ENCODE measurements at regions not wholly inside any gene's neighbourhood (a gene's known extent, or its start where the extent isn't known, plus 50 kb on each side); places are given as distances from the start of the nearest gene placed in this dataset.

DNA sequence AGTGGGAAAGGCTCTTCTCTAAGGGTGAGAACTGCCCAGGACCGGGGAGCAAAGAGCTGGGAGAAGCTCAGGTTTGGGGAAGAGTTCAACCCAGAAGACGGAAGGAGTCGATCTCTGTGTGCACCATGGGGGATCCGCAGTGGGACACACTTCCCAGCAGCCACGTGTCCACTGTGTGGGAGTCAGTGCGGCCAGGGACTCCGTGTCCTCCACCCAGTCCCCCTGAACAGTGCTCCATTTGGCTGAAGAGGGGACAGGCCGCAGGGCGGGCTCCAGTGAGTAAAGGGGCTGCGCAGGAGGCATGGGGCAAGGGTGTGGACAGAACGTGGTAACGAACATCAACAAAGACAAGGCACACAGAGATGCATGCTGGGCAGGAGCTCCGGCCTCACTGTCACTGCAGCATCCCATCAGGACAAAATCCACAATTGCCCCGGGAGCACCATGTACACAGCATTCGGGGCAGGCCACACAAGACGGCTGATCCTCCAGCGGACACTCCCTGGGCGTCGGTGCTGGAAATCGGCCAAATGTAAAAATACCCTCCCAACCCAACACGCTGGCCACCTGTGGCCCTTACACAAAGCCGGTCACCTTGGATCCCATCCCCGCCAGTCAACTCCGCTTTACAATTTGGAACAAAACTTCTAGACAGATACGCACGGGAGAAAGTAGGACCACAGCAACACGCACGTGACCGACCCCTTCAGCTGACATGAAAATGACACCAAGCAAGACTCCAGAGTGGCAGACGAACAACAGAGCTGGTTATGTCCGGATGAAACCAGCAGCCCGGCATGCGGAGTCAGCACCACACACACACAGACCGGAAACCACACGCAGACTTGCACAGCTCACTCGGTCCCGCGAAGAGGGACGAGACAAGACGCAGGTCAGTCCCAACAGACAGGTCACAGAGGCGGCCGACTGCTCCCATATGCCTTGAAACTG, 366.8 kb downstream of the SHANK2 start:
- Mint-ChIP-seq H3K4me1 (peaks cover 32% of the 10 kb centered on the region), H3K4me3 (no peak overlapping the region), H3K27ac (peak overlapping the region; percentile 82), H3K27me3 (ENCODE audit: insufficient read depth, low read depth) (peaks cover 5% of the 10 kb centered on the region), H3K9me3 (peaks cover 14% of the 10 kb centered on the region), H3K36me3 (no peaks in the 10 kb centered on the region)
- no peaks in the 10 kb centered on the region for H3K79me2 ChIP-seq (ENCODE audit: low read depth)
- peaks cover 29% of the 10 kb centered on the region for H3K4me1 ChIP-seq
- no peaks in the 10 kb centered on the region for H3K36me3 ChIP-seq
- DNase-seq (ENCODE audit: low spot score): no peak
- H3K9ac ChIP-seq: no peak overlapping the region
- peaks cover 26% of the 10 kb centered on the region for H3F3A ChIP-seq (ENCODE audit: low read depth)
- no peaks in the 10 kb centered on the region for H3K27me3 ChIP-seq
- no peaks in the 10 kb centered on the region for H4K20me1 ChIP-seq (ENCODE audit: low read depth)
- no peaks in the 10 kb centered on the region for H3K9me3 ChIP-seq (ENCODE audit: low read depth)
- H3K4me2 ChIP-seq: peak overlapping the region; percentile 70
- peak overlapping the region; percentile 91 for H3K27ac ChIP-seq
- H2AFZ ChIP-seq (replicated peaks): peak overlapping the region; percentile 42
- no peak for TF ChIP-seq EZH2phosphoT487 (IDR thresholded peaks at IDR 0.05)
- TF ChIP-seq, protein P1, sequence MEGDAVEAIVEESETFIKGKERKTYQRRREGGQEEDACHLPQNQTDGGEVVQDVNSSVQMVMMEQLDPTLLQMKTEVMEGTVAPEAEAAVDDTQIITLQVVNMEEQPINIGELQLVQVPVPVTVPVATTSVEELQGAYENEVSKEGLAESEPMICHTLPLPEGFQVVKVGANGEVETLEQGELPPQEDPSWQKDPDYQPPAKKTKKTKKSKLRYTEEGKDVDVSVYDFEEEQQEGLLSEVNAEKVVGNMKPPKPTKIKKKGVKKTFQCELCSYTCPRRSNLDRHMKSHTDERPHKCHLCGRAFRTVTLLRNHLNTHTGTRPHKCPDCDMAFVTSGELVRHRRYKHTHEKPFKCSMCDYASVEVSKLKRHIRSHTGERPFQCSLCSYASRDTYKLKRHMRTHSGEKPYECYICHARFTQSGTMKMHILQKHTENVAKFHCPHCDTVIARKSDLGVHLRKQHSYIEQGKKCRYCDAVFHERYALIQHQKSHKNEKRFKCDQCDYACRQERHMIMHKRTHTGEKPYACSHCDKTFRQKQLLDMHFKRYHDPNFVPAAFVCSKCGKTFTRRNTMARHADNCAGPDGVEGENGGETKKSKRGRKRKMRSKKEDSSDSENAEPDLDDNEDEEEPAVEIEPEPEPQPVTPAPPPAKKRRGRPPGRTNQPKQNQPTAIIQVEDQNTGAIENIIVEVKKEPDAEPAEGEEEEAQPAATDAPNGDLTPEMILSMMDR (IDR thresholded peaks at IDR 0.05): no peak
- no peak for TF ChIP-seq EZH2 (IDR thresholded peaks at IDR 0.05)
- no peak overlapping the region for H3K4me3 ChIP-seq

- H3K4me1 Mint-ChIP-seq: peaks cover 32% of the 10 kb centered on the region
- Histone ChIP-seq H3K9ac (no peak overlapping the region), H3K79me2 (ENCODE audit: low read depth) (no peaks in the 10 kb centered on the region), H3K4me3 (no peak overlapping the region), H3K9me3 (ENCODE audit: low read depth) (no peaks in the 10 kb centered on the region), H2AFZ (replicated peaks) (peak overlapping the region; percentile 42), H3K4me2 (peak overlapping the region; percentile 70), H4K20me1 (ENCODE audit: low read depth) (no peaks in the 10 kb centered on the region), H3K27ac (peak overlapping the region; percentile 91), H3K4me1 (peaks cover 29% of the 10 kb centered on the region), H3K36me3 (no peaks in the 10 kb centered on the region), H3K27me3 (no peaks in the 10 kb centered on the region), H3F3A (ENCODE audit: low read depth) (peaks cover 26% of the 10 kb centered on the region)
- H3K9me3 Mint-ChIP-seq: peaks cover 14% of the 10 kb centered on the region
- peak overlapping the region; percentile 77 for H3K27ac Mint-ChIP-seq
- peaks cover 5% of the 10 kb centered on the region for H3K27me3 Mint-ChIP-seq (ENCODE audit: insufficient read depth, low read depth)
- peak overlapping the region; percentile 12 for H3K4me3 Mint-ChIP-seq
- H3K36me3 Mint-ChIP-seq: no peaks in the 10 kb centered on the region
- no peak for DNase-seq (ENCODE audit: low spot score)
- no peak for TF ChIP-seq EZH2phosphoT487 (IDR thresholded peaks at IDR 0.05)
- no peak for TF ChIP-seq EZH2 (IDR thresholded peaks at IDR 0.05)
- TF ChIP-seq, protein P1 (IDR thresholded peaks at IDR 0.05): no peak
Observed at GRCh38 chr11:70886256-70886655, 366.1 kb downstream of the SHANK2 start.

- Histone ChIP-seq H3K9ac (no peak overlapping the region), H3K4me1 (peaks cover 30% of the 10 kb centered on the region), H3K36me3 (no peaks in the 10 kb centered on the region), H3K4me3 (no peak overlapping the region), H3K79me2 (ENCODE audit: low read depth) (no peaks in the 10 kb centered on the region), H4K20me1 (ENCODE audit: low read depth) (no peaks in the 10 kb centered on the region), H3K27ac (peak overlapping the region; percentile 91), H2AFZ (replicated peaks) (no peak overlapping the region), H3K27me3 (no peaks in the 10 kb centered on the region), H3K4me2 (peak overlapping the region; percentile 70), H3F3A (ENCODE audit: low read depth) (peaks cover 26% of the 10 kb centered on the region), H3K9me3 (ENCODE audit: low read depth) (no peaks in the 10 kb centered on the region)
- peaks cover 14% of the 10 kb centered on the region for H3K9me3 Mint-ChIP-seq
- DNase-seq (ENCODE audit: low spot score): peak; percentile 48
- peaks cover 32% of the 10 kb centered on the region for H3K4me1 Mint-ChIP-seq
- H3K36me3 Mint-ChIP-seq: no peaks in the 10 kb centered on the region
- no peak for TF ChIP-seq EZH2 (IDR thresholded peaks at IDR 0.05)
- TF ChIP-seq, protein P1 (IDR thresholded peaks at IDR 0.05): no peak
- no peak for TF ChIP-seq EZH2phosphoT487 (IDR thresholded peaks at IDR 0.05)
- no peak overlapping the region for H3K4me3 Mint-ChIP-seq
- H3K27ac Mint-ChIP-seq: no peak overlapping the region
- peaks cover 5% of the 10 kb centered on the region for H3K27me3 Mint-ChIP-seq (ENCODE audit: insufficient read depth, low read depth)
Observed at GRCh38 chr11:70886676-70887541, 365.5 kb downstream of the SHANK2 start.

Data from neural progenitor cell (in vitro differentiated cells).